Inferior parietal cortex (tissue), 1 donor: ENCODE measurements at regions not wholly inside any gene's neighbourhood (a gene's known extent, or its start where the extent isn't known, plus 50 kb on each side); places are given as distances from the start of the nearest gene placed in this dataset.

ENCODE experiments used
- DNase-seq: peaks from one replicate; pipeline ENCODE4 v3.0.0-alpha.2; 2016; ENCODE audit errors: extremely low spot score

DNA sequence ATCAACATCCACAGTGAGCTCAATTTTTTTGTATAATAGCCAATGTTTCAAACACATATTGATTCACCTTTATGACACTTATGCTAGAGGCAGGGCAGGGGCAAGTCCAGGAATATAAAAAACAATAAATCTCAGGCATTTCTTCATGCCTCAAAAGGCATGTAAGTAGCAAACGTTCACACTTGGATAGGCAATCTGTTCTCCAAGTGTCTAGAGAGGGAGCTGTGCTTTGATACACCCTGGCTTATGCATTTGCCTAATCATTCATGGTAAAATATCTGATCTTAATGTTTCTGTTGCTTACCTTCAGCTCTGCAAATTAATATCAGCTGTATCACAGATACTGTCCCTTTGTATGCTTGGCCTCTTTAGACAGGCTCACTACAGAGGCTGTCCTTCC lies 464.5 kb upstream of the SETBP1 start:
- no peak for DNase-seq

DNA sequence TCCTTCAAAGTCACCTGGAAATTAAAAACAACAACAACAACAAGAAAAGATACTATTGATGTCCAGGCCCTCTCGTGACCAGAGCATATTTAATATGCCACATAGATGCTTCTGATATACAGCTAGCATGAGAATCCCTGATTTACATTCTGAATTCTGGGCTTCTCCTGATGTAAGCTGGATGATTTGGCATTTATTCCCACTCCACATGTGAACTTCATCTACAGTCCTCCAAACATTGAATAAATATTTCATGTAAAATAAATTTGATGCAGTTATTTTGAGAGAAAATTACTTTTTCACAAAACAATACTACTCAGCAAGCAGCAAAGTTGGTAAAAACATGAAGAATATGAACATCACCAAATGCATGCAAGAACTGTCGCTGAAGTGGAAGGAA lies 453.2 kb upstream of the SETBP1 start:
- no peak for DNase-seq

DNA sequence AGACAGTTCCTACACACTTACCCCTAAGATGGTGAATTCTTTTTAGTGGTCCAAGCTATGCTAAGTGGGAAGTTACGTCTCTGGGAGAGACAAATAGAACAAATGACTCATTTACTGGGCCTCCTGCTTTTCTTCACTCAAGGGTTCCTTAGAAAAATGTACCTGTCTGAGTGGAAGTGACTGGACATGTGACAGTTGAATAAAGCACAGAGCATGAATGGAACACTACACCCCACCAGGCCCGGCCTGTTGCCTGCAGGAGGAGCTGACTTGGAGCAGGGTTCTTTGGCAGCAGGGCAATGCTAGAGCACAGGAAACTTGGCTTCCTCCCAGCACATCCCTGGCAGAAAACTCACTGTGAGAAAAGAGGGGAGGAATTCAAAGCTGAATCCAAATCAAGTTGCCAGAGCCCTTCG lies 451.0 kb upstream of the SETBP1 start:
- peak; percentile 77 for DNase-seq

DNA sequence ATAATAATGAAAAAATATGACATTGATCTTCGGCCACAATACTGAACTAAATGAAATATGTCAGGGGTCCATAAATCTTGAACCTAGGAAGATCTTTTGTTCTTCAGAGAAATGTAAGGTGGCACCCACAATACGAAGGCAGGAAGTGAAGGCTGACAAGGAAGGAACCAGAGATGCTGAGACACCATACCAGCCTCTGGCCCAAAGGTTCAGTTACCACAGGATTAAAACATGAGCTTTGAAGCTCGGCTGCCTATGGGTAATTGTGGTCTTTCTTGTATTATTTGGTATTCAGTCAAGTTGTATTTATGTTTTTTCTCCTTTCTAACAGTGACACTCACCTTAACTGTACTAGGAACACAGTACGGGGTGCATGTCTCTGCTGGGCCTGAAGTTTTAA lies 448.8 kb upstream of the SETBP1 start:
- no peak for DNase-seq

DNA sequence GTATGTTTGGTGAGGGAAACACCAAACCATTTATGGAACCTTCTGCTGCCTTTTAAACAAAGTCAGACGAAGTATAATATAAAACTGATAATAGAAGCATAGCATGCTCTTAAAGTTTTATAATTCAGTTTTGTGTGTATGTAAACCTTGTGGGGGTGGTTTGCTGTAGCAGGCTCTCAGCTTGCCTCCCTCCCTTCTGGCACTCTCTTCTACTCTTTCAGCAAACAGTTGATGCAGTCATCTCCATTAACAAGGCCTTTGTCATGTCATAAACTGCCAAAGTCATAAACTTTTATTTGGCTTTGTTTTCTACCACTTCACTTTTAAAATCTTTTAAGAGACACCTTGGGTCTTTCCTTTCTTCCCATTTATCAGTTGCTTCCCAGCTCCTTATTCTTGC lies 448.2 kb upstream of the SETBP1 start:
- DNase-seq, result no peak

DNA sequence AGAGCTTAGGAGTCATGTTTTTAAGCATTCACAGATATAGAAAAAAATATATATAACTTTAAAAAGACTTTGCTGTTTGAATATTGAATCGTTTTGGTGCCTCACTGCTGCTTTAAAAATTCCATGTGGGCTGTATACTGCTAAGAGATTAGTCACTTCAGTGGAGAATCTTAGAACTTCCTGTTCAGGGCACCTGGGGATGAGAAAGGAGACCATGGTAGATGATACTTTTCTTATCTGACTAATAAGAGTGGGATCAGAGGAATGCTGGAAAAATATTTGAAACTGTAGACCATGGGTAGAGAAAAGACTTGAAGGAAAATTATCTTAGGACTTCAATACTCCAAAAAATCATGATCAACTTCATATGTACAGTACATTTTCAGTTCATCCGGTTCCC lies 442.2 kb upstream of the SETBP1 start:
- DNase-seq, result no peak

DNA sequence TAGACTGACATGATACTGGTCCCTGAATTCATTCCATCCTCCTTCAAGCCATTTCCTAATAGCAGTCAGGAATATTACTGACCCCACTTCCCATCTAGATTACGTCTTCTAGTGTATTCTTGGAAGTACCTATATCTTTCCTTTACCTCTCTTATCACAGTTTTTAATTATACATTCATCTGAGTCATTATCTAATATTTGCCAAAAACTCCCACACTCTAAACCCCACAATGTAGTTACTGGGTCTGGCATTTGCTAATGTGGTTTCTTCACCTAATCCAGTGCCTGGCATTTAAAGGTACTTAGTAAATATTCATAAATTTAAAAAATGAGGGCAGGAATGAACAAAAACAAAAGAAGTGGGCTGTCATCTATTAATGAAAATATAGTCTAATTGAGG lies 441.8 kb upstream of the SETBP1 start:
- DNase-seq, result no peak

DNA sequence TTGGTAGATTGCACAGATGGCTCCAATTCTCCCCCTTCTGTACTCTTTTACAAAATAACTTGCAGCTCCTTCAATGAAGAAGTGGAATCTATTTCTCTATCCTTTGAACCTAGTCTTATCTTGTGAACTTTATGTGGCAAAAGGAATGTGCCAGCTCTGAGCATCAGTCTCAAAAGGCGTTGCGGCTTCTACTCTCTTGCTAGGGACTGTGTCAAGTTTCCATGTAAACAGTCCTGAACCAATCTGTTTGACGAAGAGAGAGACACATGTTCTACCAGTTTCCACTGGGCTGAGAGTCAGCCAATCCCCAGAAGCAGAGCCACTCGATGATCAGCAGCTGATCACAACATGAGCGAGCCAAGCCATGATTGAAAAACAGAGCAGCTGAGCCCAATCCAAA lies 439.7 kb upstream of the SETBP1 start:
- no peak for DNase-seq

DNA sequence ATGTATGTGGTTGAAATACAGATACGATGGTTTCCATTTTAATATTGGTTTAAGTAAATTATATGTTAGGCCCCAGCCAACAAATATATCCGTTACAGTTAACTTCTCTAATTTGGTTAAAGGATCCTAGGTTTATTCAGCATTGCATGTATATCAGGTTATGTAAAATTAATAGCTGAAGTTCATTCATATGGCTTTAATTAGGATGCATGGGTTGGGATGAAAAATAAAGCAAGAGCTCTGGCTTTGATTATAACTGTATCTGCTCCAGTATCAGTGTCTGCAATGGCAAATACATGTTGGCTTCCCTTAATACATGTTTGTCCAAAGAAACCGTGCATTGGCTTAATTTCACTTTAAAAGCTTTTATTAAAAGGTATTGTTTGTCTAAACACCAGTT lies 435.7 kb upstream of the SETBP1 start:
- no peak for DNase-seq

DNA sequence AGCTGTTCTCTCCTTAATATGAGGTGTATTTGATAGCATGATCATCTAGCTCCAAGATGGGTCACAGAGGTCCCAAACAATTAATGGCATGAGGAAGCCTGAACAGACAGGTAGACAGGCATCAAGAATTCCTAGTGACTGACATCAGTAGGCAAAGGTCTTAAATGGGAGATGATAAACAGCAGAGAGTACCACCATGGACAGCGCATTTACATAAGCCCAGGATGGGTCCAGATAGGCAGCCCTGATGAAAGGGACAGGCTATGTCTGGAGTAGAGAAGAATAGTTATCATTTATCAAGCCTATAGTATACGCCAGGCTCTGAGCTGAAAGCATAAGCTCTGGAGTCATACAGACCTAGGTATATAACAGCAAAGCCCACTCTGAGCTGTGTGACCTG lies 434.7 kb upstream of the SETBP1 start:
- DNase-seq, result no peak

DNA sequence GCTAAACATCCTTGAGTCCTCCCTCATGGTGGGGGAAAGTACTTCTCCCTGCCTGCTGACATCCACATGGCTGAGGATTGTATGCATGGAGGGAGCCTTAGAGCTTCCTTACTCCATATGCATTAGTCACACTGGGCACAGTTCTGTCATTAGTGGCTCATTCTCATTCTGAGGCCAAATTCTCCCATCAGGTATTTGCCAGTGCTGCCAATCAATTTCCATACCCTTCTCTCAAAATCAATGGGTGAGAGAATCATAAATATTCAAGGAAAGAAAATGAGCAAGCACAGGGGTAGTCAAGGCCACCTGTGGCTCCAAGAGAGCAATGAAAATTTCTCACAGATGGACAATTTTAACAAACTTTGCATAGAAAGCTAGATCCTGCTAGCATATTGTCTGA lies 422.6 kb upstream of the SETBP1 start:
- no peak for DNase-seq

DNA sequence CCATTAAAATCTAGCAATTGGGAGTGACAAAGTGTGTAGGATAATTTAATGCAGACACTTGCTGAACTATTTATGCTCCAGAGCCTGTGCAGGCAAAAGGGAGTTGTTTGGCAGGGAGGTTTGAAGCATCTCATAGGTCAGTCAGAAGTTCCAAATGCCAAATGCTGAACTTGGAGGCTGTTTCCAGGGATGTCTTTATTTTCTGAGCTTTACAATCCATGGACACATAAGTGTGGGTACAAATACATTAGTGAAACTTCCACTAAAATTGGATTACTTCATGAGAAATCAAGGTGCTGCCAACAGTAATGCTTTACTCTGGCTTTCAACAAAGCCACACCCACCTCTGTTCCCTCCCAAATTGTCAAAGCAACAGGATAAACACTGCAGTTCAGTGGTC lies 422.1 kb upstream of the SETBP1 start:
- DNase-seq, result no peak

DNA sequence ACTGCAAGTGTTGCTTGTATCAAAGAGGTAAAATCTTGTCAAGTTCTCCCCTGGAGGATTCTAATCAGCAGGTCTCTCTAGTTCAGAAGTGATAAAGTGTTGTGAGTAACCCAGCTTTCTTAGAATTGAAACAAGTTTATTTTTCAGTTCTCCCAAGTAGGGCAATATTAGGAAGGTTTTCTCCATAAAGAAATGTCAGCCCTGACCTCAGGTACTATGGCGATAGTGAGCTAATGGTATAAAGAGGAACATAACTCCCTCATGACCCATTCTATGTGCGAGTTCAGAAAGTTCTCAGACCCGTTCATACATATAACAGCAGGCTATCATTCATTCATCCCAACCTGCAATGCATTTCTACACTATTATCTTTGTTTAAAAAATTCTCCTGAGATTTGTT lies 421.1 kb upstream of the SETBP1 start:
- no peak for DNase-seq

DNA sequence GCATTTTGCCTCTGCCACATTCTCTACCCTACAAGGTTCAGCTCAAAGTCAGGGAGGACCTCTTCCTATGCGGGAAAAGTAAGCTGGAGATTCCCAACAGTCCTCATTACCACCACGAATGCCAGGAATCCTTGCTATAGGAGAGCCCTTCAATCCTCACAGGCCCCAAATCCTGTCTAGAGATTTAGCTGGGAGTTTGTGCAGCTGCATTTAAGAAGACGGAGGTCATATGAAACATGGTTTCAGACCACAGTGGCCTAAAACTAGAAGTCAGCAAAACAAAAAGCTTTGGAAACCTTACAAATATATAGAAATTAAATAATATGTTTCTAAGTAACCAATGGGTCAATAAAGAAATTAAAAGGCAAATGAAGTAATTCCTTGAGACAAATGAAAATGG lies 415.3 kb upstream of the SETBP1 start:
- no peak for DNase-seq

DNA sequence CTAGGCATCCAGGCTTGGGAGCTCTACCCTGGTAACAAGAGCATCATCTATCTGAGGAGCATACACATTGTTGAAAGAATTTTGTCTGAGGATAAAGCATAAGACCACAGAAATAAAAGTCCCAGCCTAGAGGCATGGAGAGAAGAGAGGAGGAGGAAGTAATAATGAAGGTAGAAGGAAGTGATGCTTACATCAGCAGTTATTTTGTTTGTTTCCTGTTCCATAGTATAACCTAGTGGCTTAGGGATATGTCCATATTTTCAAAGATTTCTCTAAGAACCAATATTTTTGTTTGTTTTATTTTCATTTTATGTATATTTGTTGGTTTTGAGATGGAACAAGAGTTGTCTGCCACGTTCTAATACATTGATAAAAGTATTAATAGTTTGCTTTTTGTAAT lies 407.4 kb upstream of the SETBP1 start:
- no peak for DNase-seq

DNA sequence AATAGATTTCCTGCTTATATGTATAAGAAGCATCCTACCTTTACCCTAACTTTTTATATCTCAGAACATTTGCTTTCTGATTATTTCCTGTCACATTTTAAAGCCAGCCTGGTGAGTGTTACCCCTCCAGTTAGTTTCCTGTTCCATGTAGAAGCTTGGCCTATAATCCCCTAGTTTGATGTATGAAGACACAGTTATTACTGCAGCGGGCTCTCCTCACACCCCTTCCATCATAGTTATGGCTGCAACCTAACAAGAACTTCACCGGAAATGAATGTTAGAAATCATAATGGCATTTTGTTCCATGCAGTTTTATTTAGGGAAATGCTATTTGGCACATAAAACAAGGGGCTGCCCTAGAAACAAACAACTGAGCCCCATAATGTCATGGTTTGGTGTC lies 400.2 kb upstream of the SETBP1 start:
- no peak for DNase-seq

DNA sequence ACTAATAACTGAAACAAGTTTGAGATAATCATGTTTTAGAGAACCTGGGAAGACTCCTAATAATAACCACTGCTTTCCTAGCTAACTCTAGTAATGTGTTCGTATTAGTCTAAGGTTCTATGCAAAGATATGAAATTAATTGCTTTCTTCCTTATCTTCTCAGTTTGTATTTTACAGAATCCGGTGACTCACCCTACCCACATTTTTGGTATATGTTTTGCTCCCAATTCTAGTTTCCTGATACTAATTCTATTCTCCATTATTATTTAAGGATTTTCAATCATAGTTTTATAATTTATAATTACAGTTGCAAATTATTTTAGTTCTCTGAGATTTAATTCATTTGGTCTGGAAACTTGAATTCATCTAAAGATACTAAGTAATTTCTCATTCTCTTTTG lies 394.6 kb upstream of the SETBP1 start:
- no peak for DNase-seq

DNA sequence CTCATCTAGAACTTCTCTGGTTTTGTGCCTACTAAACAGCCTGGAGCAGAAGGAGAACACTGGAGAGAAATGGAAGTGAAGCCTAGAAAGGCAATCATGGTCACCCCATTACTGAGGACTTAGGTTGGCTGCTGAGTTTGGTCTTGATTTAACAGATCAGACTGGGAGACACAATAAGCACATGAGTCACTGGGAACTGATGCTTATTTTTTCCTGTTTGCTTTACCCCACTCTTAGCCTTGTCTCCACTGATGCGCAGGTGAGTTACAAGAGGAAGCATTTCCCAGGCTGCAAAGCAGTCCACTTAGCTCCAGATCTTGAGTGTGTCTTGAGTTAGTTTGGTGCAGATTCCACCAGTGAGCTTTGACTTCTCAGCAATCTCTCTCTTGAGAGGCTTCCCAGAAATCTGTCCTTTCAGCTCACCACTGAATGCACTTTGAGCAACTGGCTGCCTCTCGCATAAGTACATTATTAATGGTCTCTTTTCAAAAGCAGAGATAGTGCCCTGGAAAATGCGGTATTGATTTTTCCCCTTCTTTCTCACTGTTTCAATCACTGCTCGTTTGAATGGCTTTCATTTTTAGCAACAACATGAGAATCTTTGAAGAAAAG lies 390.2 kb upstream of the SETBP1 start:
- no peak for DNase-seq

DNA sequence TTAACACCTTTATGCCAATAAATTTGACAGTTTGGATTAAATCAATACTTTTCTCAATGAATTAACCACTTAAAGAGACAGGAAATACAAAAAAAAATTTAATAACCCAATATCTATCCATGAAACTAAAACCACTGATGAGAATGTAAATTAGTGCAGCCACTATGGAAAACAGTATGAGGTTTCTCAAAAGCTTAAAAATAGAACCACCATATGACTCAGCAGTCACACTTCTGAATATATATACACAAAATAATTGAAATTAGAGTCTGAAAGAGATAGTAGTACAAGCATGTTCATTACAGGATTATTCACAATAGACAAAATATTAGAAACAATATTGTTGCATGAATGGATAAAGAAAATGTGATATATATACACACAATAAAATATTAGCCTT lies 382.1 kb upstream of the SETBP1 start:
- DNase-seq, result no peak

DNA sequence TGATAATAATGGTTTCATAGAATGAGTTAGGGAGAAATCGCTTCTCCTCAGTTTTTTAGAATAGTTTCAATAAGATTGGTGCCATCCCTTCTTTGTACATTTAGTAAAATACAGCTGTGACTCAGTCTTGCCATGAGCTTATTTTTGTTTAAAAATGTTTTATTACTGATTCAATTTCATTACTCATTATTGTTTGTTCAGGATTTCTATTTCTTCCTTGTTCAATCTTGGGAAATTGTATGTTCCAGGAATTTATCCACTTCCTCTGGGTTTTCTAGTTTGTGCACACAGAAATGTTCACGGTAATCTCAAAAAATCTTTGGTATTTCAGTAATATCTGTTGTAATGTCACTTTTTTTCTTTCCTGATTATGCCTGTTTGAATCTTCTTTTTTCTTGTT lies 371.5 kb upstream of the SETBP1 start:
- no peak for DNase-seq

DNA sequence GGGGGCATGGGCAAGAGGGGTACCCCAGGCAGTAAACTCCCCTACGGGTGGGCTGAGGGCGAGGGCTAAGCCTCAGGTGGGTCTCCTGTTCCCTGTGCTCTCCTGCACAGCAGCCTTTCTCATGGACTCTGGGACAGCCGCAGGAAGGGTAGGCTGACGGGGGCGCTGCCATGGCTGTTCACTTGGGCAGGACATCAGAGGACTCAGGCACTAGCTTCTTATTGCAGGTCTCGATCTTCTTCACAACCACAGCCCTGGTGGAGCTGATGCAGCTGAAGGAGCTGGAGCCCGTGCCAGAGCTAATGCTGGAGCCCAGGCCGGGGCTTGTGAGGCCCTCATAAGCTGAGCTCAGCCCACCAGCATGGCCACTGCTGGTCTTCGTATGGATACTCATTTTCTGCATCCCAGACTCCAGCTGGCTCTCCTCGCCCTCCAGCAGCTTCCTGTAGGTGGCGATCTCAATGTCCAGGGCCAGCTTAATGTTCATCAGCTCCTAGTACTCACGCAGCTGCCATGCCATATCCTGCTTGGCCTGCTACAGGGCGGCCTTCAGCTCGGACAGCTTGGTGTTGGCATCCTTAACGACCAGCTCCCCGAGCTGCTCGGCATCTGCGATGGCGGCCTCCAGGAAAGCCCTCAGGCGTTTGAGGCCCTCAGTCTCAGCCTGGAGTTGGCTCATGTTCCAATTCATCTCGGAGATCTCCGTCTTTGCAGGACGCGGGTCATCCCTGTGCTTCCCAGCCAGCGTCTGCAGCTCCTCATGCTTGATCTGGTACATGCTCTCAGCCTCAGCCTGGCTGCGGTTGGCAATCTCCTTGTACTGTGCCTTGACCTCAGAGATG lies 359.8 kb upstream of the SETBP1 start:
- no peak for DNase-seq

DNA sequence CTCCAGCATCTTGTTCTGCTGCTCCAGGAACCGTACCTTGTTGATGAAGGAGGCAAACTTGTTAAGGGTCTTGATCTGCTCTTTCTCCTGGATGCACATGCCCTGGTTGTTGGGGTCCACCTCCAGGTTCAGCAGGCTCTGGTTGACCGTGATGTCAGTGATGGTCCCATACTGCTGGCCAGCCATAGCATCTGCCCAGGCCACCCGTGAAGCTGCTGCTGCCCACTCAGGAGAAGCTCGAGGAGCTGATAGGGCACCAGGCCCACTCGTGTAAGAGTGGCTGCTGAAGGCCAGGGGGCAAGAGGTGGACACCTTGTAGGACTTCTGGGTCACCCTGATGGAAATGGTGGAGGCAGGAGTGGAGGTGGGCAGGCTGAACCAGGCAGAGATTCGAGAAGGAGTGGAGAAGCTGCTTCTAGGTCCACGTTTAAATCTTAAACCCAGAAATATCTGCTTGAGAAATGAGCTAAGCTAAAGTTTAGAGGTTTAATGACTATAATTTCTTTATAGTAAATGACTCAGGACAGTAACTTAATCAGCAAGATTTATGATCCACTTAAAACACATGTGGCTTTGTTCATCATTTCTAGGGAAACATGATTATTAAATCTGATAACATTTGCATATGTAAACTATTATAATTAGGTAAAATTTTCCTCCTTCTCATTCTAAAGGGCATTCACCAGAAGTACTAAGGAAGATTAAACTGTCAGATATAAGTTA lies 358.7 kb upstream of the SETBP1 start:
- no peak for DNase-seq

DNA sequence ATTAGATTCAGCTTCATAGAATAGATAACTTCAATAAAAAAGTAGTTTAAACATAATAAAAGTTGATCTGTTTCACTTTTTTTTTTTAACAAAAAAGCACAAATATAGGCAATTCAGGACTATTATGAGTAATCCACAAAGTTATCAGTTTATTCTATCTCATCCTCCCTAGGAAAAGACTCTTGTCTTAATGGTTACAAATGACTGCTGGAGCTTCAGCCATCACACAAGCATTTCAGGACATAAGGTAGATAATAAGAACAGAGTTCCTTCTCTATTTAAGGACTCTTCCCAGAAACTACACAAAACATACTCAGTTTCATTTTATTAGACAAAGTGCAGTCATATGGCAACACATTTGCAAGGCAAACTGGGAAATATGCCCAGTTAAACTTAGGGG lies 357.6 kb upstream of the SETBP1 start:
- DNase-seq, result no peak
